NOMO-1 treated with DMSO at 0.1 percent for 48 hours (cell line): ENCODE measurements at regions not wholly inside any gene's neighbourhood (a gene's known extent, or its start where the extent isn't known, plus 50 kb on each side); places are given as distances from the start of the nearest gene placed in this dataset.

Experiments used
- DNase-seq: peaks from one replicate; lab custom pipeline; 2025; ENCODE audit not compliant: unreplicated experiment; lab: John Stamatoyannopoulos, UW

GRCh38 chr15:62756326-62756994 lies 286.1 kb upstream of the TPM1 start:
- DNase-seq, result no peak

DNA sequence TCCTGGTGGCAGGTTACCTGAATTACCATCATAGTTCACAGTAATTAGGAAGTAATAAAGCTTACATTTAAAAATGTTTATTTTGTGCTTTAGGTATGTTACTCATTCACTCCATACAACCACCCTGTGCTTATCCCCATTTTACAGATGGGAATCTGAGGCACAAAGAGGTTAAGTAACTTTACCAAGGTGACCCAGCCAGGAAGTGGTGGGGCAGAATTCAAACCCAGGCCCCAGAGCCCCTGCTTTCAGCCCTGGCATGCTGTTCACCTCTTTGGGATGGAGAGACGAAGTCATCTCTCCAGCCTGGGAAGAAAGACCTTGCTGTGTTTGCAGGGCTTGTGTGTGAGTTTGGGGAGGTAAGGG lies 285.6 kb upstream of the TPM1 start:
- no peak for DNase-seq

GRCh38 chr15:62757535-62757934 lies 285.0 kb upstream of the TPM1 start:
- no peak for DNase-seq

GRCh38 chr15:62758126-62758951 lies 284.2 kb upstream of the TPM1 start:
- no peak for DNase-seq

DNA sequence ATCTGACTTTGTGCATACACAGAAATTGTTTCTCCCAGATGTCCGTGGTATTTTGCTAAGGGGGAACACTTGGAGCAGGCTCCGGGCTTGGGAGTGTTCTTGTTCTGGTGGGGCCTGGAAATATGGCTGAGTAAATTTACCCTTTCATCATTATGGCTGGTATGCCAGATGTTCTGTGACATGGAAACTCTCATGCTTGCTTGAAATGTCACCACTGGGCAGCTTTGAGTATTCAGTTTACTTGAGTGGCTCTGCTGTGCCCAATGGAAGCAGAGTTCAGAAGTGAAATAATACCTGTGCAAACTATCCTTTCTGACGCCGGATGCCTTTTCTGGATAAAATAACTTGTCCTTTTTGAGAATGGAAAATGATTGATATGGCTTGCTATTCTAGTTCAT lies 283.6 kb upstream of the TPM1 start:
- DNase-seq, result no peak

- DNase-seq, result no peak
Measured at GRCh38 chr15:62760538-62760937, 282.0 kb upstream of the TPM1 start.

DNA sequence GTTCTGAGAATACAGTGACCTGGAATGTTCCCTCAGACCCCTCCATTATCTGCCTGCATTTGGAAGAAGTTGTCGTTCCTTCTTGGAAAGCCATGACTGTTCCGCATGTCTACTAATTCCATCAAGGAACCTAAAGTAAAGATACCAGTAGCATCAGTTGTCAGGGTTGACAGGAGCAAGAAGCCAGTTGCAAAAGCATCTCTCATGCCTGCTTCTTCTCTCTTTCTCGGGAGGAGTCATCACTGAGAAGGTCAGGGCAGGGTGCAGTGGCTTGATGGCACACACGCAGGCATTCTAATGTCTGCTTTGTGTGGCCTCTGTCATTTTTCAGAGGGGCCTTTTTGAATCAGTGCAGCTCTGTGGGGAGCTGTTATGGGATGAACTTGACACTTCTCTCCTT lies 276.6 kb upstream of the TPM1 start:
- no peak for DNase-seq

DNA sequence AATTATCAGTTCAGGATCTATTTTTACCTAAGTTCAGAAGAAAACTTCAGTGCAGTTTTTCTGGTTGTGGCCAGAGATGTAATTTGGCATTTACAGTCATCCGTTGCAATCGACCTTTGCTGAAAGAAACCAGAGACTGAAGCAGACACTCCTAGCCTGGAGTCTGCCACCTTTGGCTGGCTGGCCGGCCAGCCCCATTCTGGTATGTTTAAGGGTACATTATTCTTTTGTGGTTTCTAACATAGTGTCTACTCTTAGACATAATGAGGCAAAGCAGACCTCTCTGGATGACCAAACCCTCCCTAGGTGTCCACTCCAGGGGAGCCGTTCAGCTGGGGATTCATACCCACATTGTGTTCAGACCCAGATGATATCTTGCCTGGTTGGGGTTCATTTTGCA lies 275.9 kb upstream of the TPM1 start:
- DNase-seq, result no peak

- no peak for DNase-seq
Measured at GRCh38 chr15:62769604-62770003, 272.9 kb upstream of the TPM1 start.

DNA sequence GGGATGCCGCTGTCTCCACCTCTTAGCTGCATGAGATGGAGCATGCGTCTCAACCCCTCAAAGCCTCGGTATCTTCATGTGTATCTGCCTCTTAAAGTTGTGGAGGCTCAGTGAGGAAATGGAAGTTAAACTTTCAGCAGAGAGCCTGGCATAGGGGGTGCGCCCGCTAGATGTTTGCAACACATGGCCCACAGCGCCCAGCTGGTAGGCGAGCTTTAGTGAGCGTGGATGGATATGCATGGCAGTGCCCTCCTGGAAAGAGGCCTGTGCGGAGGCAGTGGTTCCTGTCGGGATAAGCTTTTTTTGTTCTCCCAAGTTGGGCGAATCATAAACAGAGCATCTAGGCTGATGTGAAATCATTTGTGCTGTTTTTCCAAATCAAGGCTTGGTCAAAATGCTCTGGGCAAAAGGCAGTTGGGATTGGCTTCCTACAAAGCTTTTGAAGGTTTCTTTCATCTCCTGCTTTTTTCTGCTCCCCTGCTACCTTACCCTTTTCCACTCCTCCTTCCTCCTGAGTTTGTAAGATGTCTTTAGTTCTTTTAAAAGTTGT lies 272.4 kb upstream of the TPM1 start:
- no peak for DNase-seq

GRCh38 chr15:62770752-62771151 lies 271.8 kb upstream of the TPM1 start:
- DNase-seq, result no peak

GRCh38 chr15:62771234-62771633 lies 271.3 kb upstream of the TPM1 start:
- no peak for DNase-seq

GRCh38 chr15:62773369-62774165 lies 269.0 kb upstream of the TPM1 start:
- no peak for DNase-seq

DNA sequence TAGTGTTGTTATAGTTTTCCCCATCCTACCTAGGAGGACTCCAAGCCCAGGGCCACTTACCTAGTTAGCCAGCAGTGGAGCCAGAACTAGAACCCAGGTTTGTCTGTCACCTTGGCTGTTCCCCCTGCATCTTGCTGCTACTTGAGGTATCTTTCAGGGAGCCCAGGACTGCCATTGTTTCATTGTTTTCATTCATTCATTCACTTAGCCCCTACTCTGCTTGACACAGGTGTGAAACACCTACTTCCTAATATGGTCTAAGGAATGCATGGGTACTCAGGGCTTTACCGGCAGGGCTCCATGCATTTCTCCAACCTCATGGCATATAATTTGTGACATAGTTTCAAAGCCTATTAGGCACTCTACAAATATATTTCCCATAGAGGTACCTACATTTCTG lies 266.6 kb upstream of the TPM1 start:
- DNase-seq, result no peak

- DNase-seq, result no peak
Measured at GRCh38 chr15:62777671-62778070, 264.9 kb upstream of the TPM1 start.

- DNase-seq, result peak; percentile 42
Measured at GRCh38 chr15:62779036-62779770, 263.3 kb upstream of the TPM1 start.

GRCh38 chr15:62779899-62780298 lies 262.6 kb upstream of the TPM1 start:
- DNase-seq, result no peak

DNA sequence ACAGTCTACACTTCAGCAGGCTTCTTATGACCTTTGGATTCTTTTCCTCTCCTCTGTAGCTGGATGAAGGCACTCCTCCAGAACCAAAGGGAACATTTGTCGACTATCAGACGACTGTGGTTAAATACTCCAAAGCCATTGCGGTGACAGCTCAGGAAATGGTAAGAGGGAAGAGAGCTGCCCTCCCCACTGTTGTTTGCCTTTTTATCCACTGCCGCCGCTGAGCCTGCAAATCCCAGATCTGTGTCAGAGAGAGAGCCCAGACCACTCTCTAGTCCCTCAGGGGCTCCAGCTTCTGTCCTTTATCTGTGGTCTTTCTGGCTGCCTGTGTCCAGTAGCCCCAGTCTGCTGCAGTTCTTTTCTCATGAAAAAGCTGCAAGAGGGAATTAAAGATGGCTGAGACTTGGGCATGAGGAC lies 261.5 kb upstream of the TPM1 start:
- no peak for DNase-seq

GRCh38 chr15:62782071-62782841 lies 260.3 kb upstream of the TPM1 start:
- peak; percentile 57 for DNase-seq

- DNase-seq, result no peak
Measured at GRCh38 chr15:62782896-62783295, 259.7 kb upstream of the TPM1 start.
